ENCODE measurements at regions not wholly inside any gene's neighbourhood (a gene's known extent, or its start where the extent isn't known, plus 50 kb on each side); places are given as distances from the start of the nearest gene placed in this dataset.

DNA sequence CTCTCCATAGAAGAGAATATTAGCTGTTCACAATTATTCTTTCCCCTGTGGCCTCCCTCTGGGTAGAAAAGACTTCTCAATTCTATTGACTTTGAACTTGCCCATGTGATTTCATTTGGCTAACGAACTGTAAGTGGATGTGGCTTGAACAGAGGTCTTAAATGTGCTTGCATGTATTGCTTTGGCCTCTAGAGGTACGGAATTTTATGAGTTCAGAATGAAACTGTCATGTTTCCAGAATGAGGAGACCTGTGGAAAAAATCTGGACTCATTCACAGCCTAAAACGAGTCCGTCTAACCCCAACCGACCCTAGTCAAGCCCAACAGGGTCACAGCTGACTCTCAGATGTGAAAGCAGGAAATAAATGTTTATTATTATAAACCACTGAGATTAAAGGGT is 596.7 kb upstream of the UBE2E2 start:
- no peaks in the 10 kb centered on the region for H3K79me2 ChIP-seq (ENCODE audit: insufficient read depth, low read length)
- H3K27ac ChIP-seq (ENCODE audit: low read depth, low read length, poor library complexity, severe bottlenecking): no peak overlapping the region
- H4K20me1 ChIP-seq (ENCODE audit: insufficient read depth, low read length): no peaks in the 10 kb centered on the region
- H3K36me3 ChIP-seq (ENCODE audit: insufficient read depth, low read length): no peaks in the 10 kb centered on the region
- no peaks in the 10 kb centered on the region for H3K9me2 ChIP-seq (ENCODE audit: low read depth, low read length)
- no peak overlapping the region for H2AFZ ChIP-seq (ENCODE audit: low read length)
- H3K9ac ChIP-seq (ENCODE audit: low read length): no peak overlapping the region
- H3K4me1 ChIP-seq (ENCODE audit: insufficient read depth, low read length, severe bottlenecking): no peaks in the 10 kb centered on the region
- TF ChIP-seq, protein P1, sequence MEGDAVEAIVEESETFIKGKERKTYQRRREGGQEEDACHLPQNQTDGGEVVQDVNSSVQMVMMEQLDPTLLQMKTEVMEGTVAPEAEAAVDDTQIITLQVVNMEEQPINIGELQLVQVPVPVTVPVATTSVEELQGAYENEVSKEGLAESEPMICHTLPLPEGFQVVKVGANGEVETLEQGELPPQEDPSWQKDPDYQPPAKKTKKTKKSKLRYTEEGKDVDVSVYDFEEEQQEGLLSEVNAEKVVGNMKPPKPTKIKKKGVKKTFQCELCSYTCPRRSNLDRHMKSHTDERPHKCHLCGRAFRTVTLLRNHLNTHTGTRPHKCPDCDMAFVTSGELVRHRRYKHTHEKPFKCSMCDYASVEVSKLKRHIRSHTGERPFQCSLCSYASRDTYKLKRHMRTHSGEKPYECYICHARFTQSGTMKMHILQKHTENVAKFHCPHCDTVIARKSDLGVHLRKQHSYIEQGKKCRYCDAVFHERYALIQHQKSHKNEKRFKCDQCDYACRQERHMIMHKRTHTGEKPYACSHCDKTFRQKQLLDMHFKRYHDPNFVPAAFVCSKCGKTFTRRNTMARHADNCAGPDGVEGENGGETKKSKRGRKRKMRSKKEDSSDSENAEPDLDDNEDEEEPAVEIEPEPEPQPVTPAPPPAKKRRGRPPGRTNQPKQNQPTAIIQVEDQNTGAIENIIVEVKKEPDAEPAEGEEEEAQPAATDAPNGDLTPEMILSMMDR (IDR thresholded peaks at IDR 0.05; ENCODE audit: low read length): no peak
- TF ChIP-seq EZH2 (IDR thresholded peaks at IDR 0.05; ENCODE audit: borderline replicate concordance, low read length): no peak
- H3K27me3 ChIP-seq (ENCODE audit: insufficient read depth, low read length): no peaks in the 10 kb centered on the region
- H3K9me3 ChIP-seq (ENCODE audit: low read length): no peaks in the 10 kb centered on the region
- no peak overlapping the region for H3K4me3 ChIP-seq (ENCODE audit: low read depth, low read length, poor library complexity, severe bottlenecking)
- H3K4me2 ChIP-seq (ENCODE audit: low read length): no peak overlapping the region
- H3F3A ChIP-seq (ENCODE audit: insufficient read depth, low read length): no peaks in the 10 kb centered on the region

- no peak overlapping the region for H2AFZ ChIP-seq (ENCODE audit: low read length)
- no peaks in the 10 kb centered on the region for H3K79me2 ChIP-seq (ENCODE audit: insufficient read depth, low read length)
- H3K4me1 ChIP-seq (ENCODE audit: insufficient read depth, low read length, severe bottlenecking): no peaks in the 10 kb centered on the region
- no peaks in the 10 kb centered on the region for H4K20me1 ChIP-seq (ENCODE audit: insufficient read depth, low read length)
- H3K4me2 ChIP-seq (ENCODE audit: low read length): no peak overlapping the region
- H3K4me3 ChIP-seq (ENCODE audit: low read depth, low read length, poor library complexity, severe bottlenecking): no peak overlapping the region
- H3K9ac ChIP-seq (ENCODE audit: low read length): no peak overlapping the region
- H3F3A ChIP-seq (ENCODE audit: insufficient read depth, low read length): no peaks in the 10 kb centered on the region
- no peaks in the 10 kb centered on the region for H3K9me3 ChIP-seq (ENCODE audit: low read length)
- TF ChIP-seq, protein P1 (IDR thresholded peaks at IDR 0.05; ENCODE audit: low read length): no peak
- no peak for TF ChIP-seq EZH2 (IDR thresholded peaks at IDR 0.05; ENCODE audit: borderline replicate concordance, low read length)
- H3K27me3 ChIP-seq (ENCODE audit: insufficient read depth, low read length): no peaks in the 10 kb centered on the region
- H3K9me2 ChIP-seq (ENCODE audit: low read depth, low read length): no peaks in the 10 kb centered on the region
- H3K27ac ChIP-seq (ENCODE audit: low read depth, low read length, poor library complexity, severe bottlenecking): no peak overlapping the region
- H3K36me3 ChIP-seq (ENCODE audit: insufficient read depth, low read length): no peaks in the 10 kb centered on the region
Measured at GRCh38 chr3:22606938-22607337, 596.2 kb upstream of the UBE2E2 start.

GRCh38 chr3:22608093-22608492 is 595.0 kb upstream of the UBE2E2 start:
- Histone ChIP-seq H3K9me2 (ENCODE audit: low read depth, low read length) (no peaks in the 10 kb centered on the region), H3K79me2 (ENCODE audit: insufficient read depth, low read length) (no peaks in the 10 kb centered on the region), H3K9ac (ENCODE audit: low read length) (no peak overlapping the region), H3K27ac (ENCODE audit: low read depth, low read length, poor library complexity, severe bottlenecking) (no peak overlapping the region), H4K20me1 (ENCODE audit: insufficient read depth, low read length) (no peaks in the 10 kb centered on the region), H3K4me1 (ENCODE audit: insufficient read depth, low read length, severe bottlenecking) (no peaks in the 10 kb centered on the region), H3K9me3 (ENCODE audit: low read length) (no peaks in the 10 kb centered on the region), H3K4me3 (ENCODE audit: low read depth, low read length, poor library complexity, severe bottlenecking) (no peak overlapping the region), H3K4me2 (ENCODE audit: low read length) (no peak overlapping the region), H3F3A (ENCODE audit: insufficient read depth, low read length) (no peaks in the 10 kb centered on the region), H3K27me3 (ENCODE audit: insufficient read depth, low read length) (no peaks in the 10 kb centered on the region), H2AFZ (ENCODE audit: low read length) (no peak overlapping the region), H3K36me3 (ENCODE audit: insufficient read depth, low read length) (no peaks in the 10 kb centered on the region)
- no peak for TF ChIP-seq EZH2 (IDR thresholded peaks at IDR 0.05; ENCODE audit: borderline replicate concordance, low read length)
- TF ChIP-seq, protein P1 (IDR thresholded peaks at IDR 0.05; ENCODE audit: low read length): no peak
